HG03342 (cell line): ENCODE measurements at regions not wholly inside any gene's neighbourhood (a gene's known extent, or its start where the extent isn't known, plus 50 kb on each side); places are given as distances from the start of the nearest gene placed in this dataset.

Experiments
- ATAC-seq: cut with Tn5 transposase; IDR thresholded peaks from one replicate; pipeline ENCODE4 v1.9.1; 2021; ENCODE audit warnings: mild to moderate bottlenecking, moderate library complexity; ENCODE audit not compliant: unreplicated experiment

DNA sequence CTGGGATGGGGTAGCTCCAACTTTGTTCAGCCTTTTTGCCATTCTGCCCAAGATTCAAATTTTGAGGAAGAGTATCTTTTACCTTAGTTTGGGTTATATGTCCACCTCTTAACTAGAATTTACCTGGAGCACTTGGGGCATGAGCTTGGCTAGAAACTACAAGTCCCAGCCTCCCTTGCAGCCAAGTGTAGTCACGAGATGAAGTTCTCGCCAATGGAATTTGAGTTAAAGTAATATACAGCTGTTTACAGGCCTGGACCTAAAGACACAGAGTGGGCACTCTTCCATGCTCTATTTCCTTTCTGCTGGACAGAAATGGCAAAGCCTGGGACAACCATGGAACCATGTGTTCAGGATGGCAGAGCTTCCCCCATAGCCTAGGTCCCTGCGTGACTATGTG, 233.6 kb upstream of the GATB start:
- ATAC-seq = no peak

DNA sequence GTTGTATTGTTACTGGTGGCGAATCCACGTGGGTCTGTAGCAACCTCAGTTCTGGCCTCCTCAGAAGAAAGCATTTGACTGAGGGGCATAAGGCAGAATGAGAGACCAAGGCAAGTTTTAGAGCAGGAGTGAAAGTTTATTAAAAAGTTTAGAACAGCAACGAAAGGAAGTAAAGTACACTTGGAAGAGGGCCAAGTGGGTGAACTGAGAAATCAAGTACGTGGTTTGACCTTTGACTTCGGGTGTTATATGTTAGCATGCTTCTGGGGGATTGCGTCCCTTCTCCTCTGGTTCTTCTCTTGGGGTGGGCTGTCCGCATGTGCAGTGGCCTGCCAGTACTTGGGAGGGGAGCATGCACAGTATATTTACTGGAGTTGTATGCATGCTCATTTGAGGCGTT, 232.7 kb upstream of the GATB start:
- ATAC-seq = no peak

DNA sequence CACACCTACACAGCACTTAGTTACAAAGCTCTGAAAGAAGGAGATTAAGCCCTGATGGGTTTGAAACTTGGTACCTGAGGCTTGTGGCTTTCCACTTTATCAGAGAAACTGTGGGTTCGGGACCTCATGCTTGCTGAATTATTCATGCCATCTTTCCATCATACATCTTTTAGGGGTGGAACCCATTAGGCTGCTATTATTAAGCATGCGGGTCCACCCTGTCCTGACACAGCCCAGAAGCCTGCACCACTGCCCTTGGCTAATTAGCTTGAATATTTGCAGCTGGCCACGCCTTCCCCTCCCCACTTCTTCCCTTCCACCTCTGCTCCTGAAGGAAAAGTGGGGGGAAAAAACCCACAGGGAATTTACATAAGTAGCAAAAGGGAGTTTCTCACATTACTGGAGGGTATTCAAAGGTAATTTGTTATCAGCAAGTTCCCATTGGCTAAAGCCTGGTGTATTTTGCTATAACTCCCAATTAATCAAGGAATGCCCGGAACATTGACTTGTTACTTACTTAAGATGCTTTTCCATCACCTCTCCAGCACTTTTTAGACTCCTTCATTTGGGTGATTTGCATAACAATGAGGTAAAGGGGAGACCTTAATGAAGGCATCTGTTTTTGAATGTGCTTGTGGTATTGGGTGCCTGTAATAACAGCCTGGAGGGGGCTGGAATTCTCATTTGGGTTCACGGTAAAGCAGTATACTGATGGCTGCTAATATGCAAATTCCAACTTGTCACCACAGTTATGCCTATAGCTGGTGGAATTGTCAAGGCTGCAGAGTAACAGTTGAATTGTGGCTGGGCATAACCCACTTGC, 231.7 kb upstream of the GATB start:
- no peak for ATAC-seq

DNA sequence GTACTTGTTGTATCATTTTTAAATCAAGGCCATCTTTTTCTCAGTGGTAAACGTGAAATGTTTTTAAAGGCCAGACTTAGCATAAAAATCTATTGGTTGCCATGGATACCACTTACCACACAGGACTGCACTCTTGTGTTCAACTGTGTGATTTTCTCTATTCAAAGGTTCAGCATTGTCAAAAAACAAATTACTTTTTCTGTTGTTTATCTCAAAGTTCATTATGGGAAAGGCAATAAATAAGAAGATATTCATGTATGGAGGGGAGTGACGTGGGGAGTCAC, 231.0 kb upstream of the GATB start:
- ATAC-seq = no peak

DNA sequence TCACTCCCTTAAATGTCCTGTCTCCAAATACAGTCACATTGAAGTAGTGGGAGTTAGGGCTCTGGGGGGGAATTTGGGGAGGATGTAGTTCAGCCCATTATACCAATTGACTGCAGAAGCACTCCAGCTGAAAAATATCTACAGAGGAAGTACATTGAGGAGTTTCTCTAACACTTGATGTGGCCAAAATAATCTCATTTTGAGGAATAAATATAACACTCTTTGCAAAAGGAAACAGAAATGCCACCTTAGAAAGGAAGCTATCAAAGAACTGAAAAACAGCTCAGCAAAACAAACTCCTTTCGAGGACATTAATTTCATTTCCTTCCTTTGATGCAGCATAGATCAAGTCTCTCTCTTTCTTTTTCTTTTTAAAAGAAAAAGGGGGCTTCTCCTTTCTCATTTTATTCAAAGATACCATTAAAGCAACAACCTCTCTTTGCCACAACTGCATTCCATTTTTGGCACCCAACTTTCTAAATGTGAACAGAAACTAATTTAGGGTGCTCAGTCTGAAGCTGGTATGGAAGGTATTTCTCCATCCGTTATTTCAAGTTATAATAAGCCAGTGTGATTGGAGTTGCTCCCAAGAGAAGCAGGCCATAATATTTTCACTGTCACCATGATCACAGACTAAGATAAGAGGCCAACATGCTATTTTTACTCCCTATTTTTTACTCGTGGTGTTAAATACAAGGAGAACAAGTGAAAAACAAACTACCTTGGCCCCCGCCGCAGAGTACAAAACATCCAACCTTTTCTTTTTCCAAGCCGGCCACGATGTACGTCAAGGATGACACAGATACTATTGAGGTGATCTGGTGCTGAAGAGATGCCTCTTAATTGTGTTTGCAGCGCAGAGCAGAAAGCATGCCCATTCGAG, 230.4 kb upstream of the GATB start:
- no peak for ATAC-seq

DNA sequence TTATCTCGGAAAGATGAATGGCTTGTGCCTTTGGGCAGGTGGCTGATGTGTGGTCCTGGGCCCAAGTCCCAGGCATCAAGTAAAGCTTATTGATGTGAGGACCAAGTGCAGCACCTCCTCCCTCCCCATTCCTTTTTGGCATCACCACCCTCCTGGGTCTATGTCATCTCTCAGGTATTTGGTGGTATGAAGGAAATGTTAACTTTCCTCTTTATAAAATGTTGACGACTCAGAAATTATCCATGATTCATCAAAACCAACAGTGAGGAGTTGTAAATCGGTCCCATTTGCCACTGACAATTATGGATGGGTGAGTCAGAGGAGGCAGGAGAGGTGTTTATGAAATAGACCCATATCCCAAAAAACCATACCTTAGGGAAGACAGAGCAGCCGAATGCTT, 229.4 kb upstream of the GATB start:
- no peak for ATAC-seq

DNA sequence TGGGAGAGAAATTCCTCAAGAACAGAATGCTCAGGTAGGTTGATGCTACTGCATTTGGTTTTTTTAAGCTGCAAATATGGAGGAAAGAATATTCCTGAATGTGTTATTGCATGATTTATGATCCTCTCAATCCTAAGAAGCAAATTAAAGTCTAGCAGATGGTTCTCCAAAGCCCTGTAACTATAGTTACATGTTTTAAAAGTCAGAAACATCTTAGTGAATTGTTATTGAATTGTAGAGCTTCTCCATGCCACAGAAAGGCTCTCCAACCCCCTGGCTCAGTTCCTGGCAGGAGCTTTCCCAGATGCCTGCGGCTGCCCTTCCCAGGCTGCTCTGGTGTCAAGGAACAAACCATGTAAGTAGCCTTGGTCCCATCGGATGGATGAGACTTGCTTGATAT, 227.8 kb upstream of the GATB start:
- no peak for ATAC-seq

DNA sequence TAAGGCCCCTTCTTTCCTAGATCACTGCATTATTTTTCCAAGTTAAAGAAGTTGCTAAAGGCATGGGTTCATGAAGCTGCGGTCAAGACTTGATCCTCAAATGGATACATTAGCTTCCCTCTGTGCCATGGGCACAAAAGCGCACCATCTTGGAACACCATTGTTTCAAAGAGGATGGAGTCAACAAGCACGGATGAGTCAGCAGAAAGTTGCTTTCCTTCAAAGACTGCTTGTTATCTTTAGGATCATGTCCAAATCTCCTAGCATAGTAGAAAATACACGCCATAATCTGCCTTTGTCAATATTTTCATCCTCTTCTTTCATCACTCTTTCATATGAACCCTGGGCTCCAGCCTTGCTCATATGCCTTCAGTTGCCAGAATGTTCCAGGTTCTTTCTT, 226.8 kb upstream of the GATB start:
- ATAC-seq = no peak

DNA sequence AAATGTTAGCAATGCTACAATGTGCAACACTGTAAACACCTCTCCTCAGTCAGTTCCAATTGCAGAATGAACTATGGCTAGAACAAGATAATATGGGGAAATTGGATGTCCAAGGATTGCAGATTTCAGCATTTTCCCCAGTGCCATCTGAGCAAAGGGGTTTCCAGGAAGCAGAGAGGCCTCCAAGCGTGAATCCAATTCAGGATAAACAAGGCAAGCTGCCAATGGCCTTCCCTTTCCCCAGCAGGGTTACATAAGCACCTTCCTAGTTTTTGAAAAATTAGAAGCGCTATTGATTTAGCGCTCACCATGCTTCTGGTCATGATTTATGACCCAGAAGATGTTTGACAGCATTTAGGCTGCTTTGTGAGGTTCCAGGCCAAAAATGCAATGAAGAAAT, 223.0 kb upstream of the GATB start:
- ATAC-seq = no peak

DNA sequence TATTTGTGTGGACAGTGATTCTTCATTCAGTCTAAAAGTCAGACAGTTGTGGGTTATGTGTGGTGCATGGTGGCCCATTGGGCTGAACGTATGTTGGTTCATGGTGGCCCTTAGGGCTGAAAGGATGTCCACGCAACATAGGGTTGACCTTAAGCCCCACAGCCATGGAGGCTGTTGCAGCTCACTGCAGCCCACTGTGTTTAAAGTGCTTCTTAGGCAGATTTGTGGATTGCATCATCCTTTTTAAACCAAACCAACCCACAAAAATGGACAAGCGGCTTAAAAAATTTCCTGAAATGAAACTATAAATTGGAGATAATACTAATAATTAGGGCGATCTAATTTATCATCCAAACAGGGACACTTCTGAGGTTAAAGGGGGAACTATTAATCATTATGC, 219.0 kb upstream of the GATB start:
- no peak for ATAC-seq

DNA sequence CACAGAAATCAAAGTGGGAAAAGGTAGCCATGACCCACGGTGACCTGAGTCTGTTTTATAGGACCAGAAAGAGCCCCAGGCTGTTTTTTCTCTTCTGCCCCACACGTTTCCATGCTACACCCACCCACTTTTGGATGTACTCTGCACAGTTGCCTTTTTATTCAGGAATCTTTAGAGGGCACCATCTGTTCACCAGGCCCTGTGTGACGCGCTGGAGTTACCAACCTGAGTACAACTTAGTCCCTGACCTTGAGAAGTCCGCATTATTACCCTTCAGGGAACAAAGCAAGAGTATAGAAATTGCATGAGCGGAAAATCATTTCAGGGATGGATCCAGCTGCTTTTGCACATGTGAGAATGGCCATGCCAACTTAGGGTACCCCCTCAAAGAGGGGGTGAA, 207.8 kb upstream of the GATB start:
- ATAC-seq = no peak

DNA sequence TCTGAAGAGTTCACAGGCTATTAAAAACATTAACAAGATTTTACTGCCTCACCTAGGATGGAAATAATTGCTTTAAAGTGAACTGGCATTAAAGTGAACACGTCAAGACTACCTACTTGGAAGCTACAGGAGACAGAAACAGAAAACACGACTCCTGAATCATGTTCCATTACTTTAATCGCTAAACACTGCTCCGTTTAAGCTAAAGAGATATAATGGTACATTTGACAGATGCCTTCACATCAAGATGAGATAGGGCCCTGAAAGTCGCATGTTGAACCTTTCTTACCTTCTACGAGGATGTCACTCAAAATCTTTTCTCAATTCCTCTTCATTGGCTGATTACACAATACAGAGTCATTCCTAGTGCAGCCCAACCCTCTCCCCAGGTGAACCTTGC, 206.3 kb upstream of the GATB start:
- ATAC-seq = no peak

DNA sequence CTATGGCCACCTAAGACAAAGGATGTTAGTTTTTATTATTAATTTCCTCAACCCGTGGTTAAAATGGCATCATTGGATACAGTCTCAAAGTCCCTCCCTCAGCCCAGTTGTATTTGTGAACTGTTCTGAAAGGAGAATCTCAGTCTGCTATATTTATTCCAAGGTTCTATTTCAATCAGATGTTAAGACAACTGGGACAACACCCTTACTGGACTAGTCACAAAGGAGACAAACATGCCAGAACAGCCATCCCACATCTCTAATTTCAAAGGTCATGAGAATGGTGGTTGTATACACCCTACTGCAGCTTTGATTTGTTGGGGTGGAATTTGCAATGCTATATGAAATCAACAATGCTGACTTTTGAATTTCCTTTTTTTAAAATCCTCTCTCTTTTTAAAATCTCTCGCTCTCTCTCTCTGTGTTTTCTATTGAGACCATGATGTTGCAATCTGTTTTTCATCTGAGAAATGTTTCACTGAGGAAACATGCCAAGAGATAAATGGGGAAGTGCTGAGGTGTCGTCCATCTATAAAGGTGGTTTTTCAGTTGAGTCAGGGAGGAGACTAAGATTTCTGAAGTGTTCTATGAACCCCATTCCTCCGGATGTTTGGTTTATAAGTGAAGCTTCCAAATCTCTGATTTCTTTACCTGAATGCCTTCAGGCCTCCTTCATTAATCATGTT, 201.5 kb upstream of the GATB start:
- no peak for ATAC-seq

DNA sequence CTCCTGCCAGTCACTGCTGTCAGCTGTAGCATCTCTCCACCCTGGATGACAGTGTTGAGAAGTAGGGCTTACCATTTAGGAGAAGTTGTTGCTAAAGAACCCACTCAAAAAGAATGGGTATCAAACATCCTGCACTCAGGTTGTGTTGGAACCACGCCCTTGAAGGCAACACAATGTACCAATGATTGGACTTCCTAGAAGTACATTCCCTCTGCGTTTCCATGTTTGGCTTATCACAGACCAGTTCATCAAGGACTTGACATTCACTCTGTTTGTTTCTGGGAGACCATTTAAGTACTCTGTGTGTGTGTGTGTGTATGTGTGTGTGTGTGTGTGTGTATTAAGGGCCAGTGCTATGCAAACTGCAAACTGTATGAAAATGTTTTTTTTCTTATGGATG, 200.6 kb upstream of the GATB start:
- no peak for ATAC-seq

DNA sequence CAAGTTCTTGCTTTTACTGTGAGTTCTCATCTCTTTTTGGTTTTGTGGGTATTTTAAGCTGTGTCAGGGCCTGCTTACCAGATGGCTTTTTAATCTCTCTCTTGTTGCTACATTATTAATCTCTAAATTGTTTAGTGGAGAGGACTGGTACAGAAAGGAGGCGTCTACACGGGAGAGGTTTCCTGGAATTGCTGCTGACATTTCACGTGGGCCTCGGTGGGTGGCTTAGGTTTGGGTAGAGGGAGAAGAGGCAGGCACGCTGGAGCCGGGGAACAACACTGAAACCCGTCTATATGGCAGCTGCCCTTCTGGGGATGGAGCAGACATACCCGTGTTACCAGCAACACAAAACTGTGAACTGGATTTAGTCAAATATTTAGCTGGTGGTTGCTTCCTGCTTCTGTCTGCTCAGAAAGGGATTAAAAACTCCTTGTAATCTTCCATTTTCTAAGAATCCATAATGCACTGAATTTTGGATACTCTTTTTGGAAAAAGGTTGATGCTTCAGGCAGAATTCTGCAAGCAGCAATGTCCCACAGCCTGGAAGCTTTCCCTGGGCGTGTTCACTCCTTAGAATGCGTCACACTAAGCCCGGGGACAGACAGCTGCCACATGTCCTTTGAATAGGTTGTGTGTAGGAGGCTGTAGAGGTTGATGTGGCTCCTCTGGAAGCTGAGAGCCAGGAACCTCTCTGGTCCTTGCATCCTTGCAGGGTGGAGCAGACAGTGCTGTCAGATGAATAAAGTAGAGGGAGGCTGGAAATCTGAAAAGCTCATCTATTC, 199.8 kb upstream of the GATB start:
- ATAC-seq = no peak

DNA sequence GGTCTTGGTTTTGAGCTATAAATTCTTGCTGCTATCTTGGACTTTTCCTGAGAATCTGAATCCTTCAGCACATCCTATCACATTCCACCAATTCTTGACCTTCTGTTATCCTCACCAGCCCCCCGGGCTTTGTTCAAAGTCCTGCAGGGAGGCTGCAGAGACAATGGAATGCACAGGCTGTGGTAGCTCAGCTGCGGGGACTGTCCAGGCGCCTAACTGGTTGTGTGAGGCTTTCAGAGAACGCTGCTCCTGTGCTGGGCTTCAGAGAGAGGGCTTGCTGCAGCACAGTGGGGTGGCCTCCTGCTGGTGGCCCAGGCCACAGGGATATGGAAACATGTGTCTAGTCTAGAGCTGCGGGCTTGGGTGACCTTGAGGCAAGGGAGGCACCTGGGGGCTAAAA, 196.3 kb upstream of the GATB start:
- no peak for ATAC-seq

DNA sequence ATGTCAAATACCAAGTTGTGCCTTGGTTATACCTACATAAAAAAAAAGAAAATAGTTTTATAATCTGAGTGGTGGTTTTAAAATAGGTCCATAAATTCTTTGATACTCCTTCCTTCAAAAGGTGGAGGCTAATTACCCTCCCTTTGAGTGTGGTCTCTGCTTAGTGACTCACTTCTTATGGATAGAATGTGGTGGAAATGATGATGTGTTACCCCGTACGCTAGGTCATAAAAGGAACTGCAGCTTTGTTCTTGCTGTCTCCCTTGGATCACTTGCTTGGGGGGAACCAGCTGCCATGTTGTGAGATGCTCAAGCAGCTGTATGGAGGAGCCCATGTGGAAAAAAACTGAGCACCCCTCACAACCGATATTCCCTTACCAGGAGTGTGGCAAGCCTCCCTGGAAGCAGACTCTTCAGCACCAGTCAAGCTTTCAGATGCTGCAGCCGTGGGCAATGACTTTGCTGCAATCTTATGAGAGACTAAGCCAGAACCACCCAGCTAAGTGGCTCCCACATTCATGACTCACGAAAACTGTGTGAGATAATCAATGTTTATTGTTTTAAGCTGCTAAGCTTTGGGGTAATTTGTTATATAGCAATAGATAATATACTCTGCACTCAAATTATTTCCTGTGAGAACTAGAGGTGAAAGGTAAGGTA, 195.0 kb upstream of the GATB start:
- no peak for ATAC-seq

DNA sequence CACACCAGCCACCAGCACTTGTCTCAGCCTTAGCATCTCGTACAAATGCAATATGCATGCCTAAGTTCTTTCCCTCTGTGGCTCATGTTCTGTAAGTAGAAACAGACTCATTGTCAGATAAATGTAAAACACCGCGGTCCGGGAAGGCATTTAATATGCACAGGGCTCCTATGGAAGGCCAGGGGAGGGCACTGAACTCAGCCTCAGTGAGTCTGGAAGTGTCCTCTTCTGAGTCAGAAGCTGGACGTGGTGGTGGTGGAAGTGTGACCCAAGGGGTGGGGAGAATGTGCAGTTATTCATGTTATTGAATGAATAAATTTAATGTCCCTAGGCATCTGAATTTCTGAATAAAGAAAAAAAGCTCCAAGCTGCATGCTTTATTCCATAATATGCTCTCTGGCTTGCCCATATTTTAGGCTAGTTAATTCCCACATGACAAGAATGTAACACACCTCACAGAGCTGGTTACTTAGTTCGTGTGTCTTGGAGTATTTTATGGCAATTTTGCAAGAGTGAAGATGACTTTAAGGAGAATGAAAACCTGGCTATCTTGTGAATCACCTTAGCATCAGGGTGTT, 193.1 kb upstream of the GATB start:
- ATAC-seq = no peak

DNA sequence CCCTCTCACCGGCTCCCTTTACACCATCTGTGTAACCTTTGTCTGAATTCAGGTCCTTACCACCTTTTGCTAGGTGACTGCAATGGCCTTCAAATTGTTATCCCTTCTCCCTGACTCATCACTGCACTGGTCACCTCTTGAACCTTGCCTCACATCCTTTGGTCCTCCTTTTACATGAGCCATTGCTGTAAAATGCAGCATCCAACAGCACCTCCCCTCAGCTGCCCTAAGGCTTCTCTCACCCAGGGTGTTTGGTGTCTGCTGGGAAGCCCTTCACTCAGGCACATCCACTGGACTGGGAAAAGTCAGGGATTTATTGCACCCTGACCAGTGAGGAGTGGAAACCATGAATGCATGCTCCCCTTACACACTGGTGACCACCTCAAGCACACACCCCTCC, 192.5 kb upstream of the GATB start:
- ATAC-seq = no peak

DNA sequence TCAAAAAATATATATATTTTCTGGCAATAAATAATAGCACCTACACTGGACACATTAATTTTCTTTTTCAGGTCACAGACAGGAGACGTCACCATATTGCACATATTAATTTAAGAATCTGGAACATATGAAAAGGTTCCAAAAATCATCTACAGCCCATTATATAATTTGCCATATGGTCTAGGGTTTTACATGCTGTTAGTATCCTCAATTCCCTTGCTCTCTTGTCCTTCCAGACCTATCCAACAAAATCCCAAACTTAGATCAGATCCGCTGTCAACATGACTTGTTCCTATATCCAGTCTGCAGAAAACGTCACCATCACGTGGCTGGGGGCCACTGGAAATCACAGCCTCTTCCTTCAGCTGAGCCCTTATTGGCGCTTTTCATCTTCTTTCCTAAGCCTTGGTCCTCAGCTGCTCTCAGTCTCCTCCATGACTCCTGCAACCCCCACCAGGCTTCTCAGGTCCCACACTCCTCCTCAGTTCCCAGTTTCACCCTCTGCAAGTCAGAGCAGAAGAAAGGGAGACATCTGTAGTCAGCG, 192.0 kb upstream of the GATB start:
- ATAC-seq = no peak
